KOPT-K1 (cell line): ENCODE measurements at regions not wholly inside any gene's neighbourhood (a gene's known extent, or its start where the extent isn't known, plus 50 kb on each side); places are given as distances from the start of the nearest gene placed in this dataset.
"Not testable (repeated sequence)": the region's sequence is repeated elsewhere in the genome, so short reads cannot be mapped to it uniquely, and the experiment has no call there.

Experiments used
- H3K27ac ChIP-seq: fragments of 200-600 bp; sonication (generic); 2 replicates; pipeline ENCODE4 v1.5.1; 2016; ENCODE audit warnings: antibody characterized with exemption, mild to moderate bottlenecking, low read depth, low read length; ENCODE audit not compliant: poor library complexity, severe bottlenecking
- H3K36me3 ChIP-seq: fragments of 200-600 bp; sonication (generic); 2 replicates; pipeline ENCODE4 v1.5.1; 2017; ENCODE audit warnings: antibody characterized with exemption, mild to moderate bottlenecking, low read length, moderate library complexity; ENCODE audit not compliant: insufficient read depth
- H3K9me3 ChIP-seq: fragments of 200-600 bp; sonication (generic); 2 replicates; pipeline ENCODE4 v1.5.1; 2017; ENCODE audit warnings: antibody characterized with exemption, low read length, mild to moderate bottlenecking; ENCODE audit not compliant: insufficient read depth, poor library complexity, severe bottlenecking

DNA sequence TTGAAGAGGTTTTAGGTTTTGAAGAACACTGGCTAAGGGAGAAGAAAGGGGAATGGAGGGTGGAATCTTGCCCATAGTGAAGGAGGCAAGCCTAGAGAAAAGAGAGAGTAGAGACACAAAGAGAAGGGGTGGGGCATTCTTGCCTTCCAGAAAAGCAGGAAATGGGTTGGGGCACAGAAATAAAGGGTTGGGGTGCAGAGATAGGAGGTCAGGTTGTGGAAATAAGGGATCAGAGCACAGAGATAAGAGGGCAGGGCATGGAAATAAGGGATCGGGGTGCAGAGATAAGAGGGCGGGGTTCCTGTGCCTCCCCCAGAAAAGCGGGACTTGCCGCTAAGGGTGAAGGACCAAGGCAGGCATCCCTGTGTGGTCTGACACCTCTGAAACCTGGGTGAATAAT is 69.9 kb downstream of the ALG1L2 start:
- H3K9me3 ChIP-seq, H3K27ac ChIP-seq, H3K36me3 ChIP-seq: not testable (repeated sequence)

DNA sequence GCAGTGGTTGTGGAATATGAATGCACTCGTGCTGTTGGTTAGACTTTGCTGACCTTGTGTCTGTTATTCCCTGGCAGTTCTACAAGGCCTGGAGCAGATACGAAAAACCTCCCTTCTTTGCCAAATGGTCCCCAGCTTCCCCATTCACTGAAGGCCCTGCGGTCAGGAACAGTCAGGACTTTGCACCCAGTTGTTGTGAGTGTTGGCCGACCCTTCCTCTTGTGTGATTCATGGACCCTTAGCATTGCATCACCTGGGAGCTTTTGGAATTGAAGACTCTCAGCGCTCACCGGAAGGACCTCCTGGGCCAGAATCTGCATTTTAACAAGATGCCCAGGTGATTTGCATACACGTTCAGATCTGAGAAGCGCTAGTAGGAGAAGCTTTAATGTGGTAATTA is 71.6 kb downstream of the ALG1L2 start:
- not testable (repeated sequence) for H3K27ac ChIP-seq, H3K9me3 ChIP-seq, H3K36me3 ChIP-seq

- not testable (repeated sequence) for H3K9me3 ChIP-seq, H3K36me3 ChIP-seq, H3K27ac ChIP-seq
Measured at GRCh38 chr3:130155464-130155863, 73.8 kb downstream of the ALG1L2 start.

DNA sequence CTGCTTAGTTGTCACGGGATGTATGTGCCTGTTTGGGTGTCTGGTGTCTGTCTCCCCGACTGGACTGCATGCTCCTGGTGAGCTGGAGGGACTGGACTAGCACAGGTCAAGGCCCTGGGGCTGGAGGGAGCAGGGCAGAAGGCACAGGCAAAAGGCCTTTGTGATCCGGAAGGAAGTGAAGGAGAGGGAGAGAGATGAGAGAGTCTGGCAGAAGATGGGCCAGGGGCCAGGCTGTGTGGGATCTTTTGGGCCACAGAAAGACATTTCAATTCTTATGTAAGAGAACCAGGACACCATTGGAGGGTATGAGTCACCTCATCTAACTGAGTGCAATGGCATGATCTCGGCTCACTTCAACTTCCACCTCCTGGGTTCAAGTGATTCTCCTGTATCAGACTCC is 85.2 kb downstream of the ALG1L2 start:
- H3K27ac ChIP-seq, H3K9me3 ChIP-seq, H3K36me3 ChIP-seq: not testable (repeated sequence)

DNA sequence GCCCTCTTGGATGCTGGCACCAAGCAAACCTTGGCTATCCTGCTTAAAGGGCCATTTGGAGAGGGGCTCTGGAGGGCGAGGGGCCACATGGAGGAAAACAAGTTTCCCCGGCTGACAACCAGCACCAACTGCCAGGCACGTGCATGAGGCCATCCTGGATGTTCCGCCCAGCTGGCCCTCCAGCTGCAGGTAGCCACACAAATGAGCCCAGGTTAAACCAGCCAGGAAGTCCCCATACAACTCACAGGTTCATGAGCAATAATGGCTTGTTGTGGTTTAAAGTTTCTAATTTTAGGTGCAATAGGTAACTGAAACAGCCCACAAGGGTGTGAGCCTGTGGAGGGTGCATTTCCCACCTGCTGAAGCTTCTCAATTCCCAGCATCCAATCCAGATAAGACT is 93.6 kb downstream of the ALG1L2 start:
- H3K9me3 ChIP-seq, H3K27ac ChIP-seq, H3K36me3 ChIP-seq: not testable (repeated sequence)

DNA sequence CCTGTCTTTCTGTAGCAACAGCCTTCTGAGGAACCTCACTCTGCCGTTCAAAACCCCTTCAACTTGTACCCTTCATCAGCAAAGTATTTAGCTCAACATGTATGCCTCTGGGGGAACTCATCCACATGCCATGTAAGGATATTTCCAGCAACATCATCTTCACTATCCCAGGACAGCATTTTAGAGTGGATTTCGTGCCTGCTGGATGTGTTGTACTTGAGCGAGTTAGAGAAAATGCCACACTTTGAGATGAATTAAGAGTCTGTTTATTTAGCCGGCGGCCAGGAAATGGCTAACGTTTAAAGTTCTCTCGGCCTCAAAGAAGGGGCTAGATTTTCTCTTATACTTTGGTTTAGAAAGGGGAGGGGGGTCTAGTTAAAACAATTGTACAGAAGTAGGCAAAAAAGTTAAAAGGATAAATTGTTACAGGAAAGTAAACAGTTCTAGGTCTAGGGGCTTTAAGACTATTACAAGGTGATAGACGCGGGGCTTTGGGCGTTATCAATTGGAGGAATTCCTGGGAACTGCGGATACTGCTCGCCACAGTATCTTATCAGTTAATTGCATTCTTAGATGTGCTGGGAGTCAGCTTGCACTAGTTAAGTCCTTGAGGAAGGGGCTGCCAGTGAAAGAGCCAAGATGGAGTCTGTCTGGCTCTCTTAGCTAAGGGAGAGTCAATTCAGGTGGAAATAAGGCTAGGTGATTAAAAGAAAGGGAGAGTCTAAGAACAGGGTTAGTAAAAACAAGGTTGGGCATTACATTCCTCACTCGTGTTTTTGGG is 95.0 kb downstream of the ALG1L2 start:
- H3K36me3 ChIP-seq, H3K27ac ChIP-seq, H3K9me3 ChIP-seq: not testable (repeated sequence)

GRCh38 chr3:130178835-130179234 is 97.2 kb downstream of the ALG1L2 start:
- H3K36me3 ChIP-seq, H3K27ac ChIP-seq, H3K9me3 ChIP-seq: not testable (repeated sequence)

- not testable (repeated sequence) for H3K36me3 ChIP-seq, H3K9me3 ChIP-seq
- peak overlapping the region; percentile 42 for H3K27ac ChIP-seq
Measured at GRCh38 chr3:130179353-130179970, 97.8 kb downstream of the ALG1L2 start.

DNA sequence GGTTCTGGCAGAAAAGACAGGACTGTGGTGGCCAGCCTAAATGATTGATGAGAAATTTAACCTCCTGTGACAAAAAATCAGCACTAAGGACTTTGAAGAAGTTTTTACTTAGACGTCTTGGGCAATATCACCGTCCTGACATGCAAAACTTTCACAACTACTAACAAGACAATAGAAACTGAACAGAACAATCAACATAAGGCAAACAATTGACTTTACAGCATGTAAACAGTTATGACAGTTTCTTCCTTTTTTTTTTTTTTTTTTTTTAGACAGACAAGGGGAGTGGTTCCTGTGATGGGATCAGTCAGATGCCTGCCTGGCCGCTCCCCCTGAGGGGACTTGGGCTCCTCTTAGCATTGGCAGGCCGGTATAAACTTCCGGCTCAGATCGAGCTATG is 100.8 kb downstream of the ALG1L2 start:
- not testable (repeated sequence) for H3K27ac ChIP-seq, H3K9me3 ChIP-seq, H3K36me3 ChIP-seq

DNA sequence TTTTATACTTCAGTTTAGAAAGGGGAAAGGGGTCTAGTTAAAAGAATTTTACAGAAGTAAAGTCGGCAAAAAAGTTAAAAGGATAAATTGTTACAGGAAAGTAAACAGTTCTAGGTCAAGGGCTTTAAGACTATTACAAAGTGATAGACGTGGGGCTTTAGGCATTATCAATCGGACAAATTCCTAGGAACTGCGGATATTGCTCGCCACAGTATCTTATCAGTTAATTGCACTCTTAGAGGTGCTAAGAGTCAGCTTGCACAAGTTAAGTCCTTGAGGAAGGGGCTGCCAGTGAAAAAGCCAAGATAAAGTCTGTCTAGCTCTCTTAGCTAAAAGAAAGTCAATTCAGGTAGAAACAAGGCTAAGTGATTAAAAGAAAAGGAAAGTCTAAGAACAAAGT is 102.1 kb downstream of the ALG1L2 start:
- not testable (repeated sequence) for H3K9me3 ChIP-seq, H3K27ac ChIP-seq, H3K36me3 ChIP-seq

GRCh38 chr3:130184152-130185024 is 102.8 kb downstream of the ALG1L2 start:
- H3K36me3 ChIP-seq, H3K27ac ChIP-seq, H3K9me3 ChIP-seq: not testable (repeated sequence)

- not testable (repeated sequence) for H3K36me3 ChIP-seq, H3K27ac ChIP-seq
Measured at GRCh38 chr3:130201272-130201671, 119.6 kb downstream of the ALG1L2 start.

GRCh38 chr3:130203633-130204032 is 122.0 kb downstream of the ALG1L2 start:
- H3K9me3 ChIP-seq, H3K27ac ChIP-seq, H3K36me3 ChIP-seq: not testable (repeated sequence)

More at GRCh38 chr3:130201272-130201671, 119.6 kb downstream of the ALG1L2 start:
- not testable (repeated sequence) for H3K9me3 ChIP-seq

DNA sequence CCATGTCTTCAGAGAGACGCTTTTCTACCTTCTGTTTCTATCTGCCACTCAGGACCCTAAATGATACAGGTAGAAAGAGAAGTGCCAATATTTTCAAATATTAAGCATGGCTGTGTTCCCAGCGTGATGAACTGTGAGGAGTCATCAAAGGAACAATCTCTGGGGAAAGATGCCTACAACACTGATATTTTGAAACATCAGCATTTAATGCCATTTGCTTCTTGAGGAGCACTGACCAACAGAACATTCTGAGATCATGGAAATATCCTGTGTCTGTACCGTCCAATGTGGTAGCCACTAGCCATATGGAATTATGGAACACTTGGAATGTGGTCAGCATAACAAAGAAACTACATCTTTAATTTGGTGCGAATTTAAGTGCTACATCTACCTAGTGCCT is 117.9 kb upstream of the COL6A5 start:
- Histone ChIP-seq H3K27ac (no peak overlapping the region), H3K9me3 (no peaks in the 10 kb centered on the region), H3K36me3 (no peaks in the 10 kb centered on the region)

DNA sequence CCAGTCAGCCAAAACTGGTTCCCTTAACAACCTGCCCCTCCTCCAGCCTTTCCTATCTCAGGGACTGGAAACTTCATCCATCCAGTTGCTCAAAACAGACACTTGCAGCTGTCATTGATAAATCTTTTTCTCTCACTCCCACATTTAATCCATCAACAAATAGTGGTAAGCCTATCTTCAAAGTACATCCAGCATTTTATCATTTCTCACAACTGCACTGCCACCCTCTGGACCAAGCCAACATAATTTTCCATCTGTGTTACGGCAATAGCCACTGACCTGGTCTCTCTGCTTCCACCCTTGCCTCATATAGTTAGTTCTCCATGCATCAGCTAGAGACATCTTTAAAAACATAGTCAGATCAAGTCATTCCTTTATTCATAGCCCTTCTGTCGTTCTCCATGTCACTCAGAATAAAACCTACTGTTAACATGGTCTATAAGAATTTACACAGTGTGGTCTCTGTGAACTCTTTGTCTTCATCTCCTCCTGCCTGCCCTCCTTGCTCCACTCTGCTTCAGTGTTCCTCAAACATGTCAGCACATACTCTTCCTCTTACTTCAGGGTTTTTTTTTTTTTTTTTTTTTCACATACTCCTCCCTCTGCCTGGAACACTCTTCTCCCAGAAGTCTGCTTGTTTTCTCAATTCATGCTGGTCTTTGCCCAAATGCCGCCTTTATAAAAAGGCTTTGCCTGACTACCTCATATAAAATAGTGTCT is 102.5 kb upstream of the COL6A5 start:
- Histone ChIP-seq H3K9me3 (no peaks in the 10 kb centered on the region), H3K36me3 (no peaks in the 10 kb centered on the region), H3K27ac (no peak overlapping the region)
